GM12878 (cell line): ENCODE measurements at regions not wholly inside any gene's neighbourhood (a gene's known extent, or its start where the extent isn't known, plus 50 kb on each side); places are given as distances from the start of the nearest gene placed in this dataset.

Experiments
- ATAC-seq: fragments of 200-7000 bp; cut with Tn5 transposase; 3 replicates; pipeline ENCODE4 v1.9.1; 2020; ENCODE audit warnings: mild to moderate bottlenecking, moderate library complexity
- BruUV-seq: library from RNA; stranded (reverse); fragments of 400-500 nt; replicated peaks from 2 replicates; lab custom pipeline; 2021; lab: Mats Ljungman, UMichigan
- CTCF ChIA-PET: fragments of 300-600 bp; sonication (Branson Sonifier 250); formaldehyde crosslinking; extraction: SDS; loops from one replicate; lab custom pipeline; 2021; ENCODE audit warnings: inconsistent platforms; lab: Yijun Ruan, JAX
- POLR2A ChIA-PET: fragments of 350-600 bp; formaldehyde crosslinking; extraction: SDS; loops from one replicate; lab custom pipeline; 2021; ENCODE audit warnings: inconsistent platforms; lab: Charles Lee
- RAD21 ChIA-PET: fragments of 300-600 bp; sonication (Branson Sonifier 250); formaldehyde crosslinking; loops from one replicate; lab custom pipeline; 2023; ENCODE audit warnings: antibody characterized with exemption; ENCODE audit not compliant: unreplicated experiment; lab: Charles Lee
- SMC1A ChIA-PET: fragments of 300-600 bp; sonication (Branson Sonifier 250); formaldehyde crosslinking; loops from one replicate; lab custom pipeline; 2023; ENCODE audit not compliant: unreplicated experiment, uncharacterized antibody; lab: Charles Lee
- DNase-seq: peaks from one replicate; pipeline ENCODE4 v3.0.0-alpha.2; 2011; ENCODE audit warnings: low read depth, low spot score
- FAIRE-seq: peaks from 3 replicates; lab custom pipeline; 2011; peaks lifted over from hg19 to GRCh38; lab: Jason Lieb, UNC
- H2AFZ ChIP-seq: 2 replicates; pipeline ENCODE4 v1.6.0; 2011; ENCODE audit warnings: low read depth, low read length, control low read depth; ENCODE audit not compliant: control insufficient read depth
- H3K27ac ChIP-seq: 2 replicates; pipeline ENCODE4 v1.5.1; 2011; ENCODE audit warnings: control low read depth; ENCODE audit not compliant: control insufficient read depth, insufficient read depth
- H3K27me3 ChIP-seq, 2 experiments: replicated peaks in 1 of 2; 2 replicates each; pipeline versions ENCODE4 v1.6.0 to v1.6.1; 2011; ENCODE audit warnings: low read length in 1 of 2; ENCODE audit not compliant: control insufficient read depth in 2 of 2, insufficient read depth in 2 of 2
- H3K36me3 ChIP-seq, 2 experiments: 2 replicates each; pipeline ENCODE4 v1.5.1; 2011; ENCODE audit warnings: low read length in 1 of 2; ENCODE audit not compliant: control insufficient read depth in 2 of 2, insufficient read depth in 2 of 2
- H3K4me1 ChIP-seq: 2 replicates; pipeline ENCODE4 v1.6.1; 2011; ENCODE audit warnings: mild to moderate bottlenecking, low read length, moderate library complexity, mixed read lengths; ENCODE audit not compliant: control insufficient read depth, insufficient read depth
- H3K4me2 ChIP-seq: 2 replicates; pipeline ENCODE4 v1.6.0; 2011; ENCODE audit warnings: control low read depth; ENCODE audit not compliant: control insufficient read depth, insufficient read depth
- H3K4me3 ChIP-seq: fragments of 200-600 bp; sonication (generic); 2 replicates; pipeline ENCODE4 v1.5.1; 2016
- H3K79me2 ChIP-seq: 2 replicates; pipeline ENCODE4 v1.6.0; 2011; ENCODE audit warnings: low read length; ENCODE audit not compliant: control insufficient read depth, insufficient read depth
- H3K9ac ChIP-seq: 2 replicates; pipeline ENCODE4 v1.8.0; 2011; ENCODE audit warnings: low read length, control low read depth, mixed read lengths; ENCODE audit not compliant: control insufficient read depth, insufficient read depth
- H3K9me3 ChIP-seq: replicated peaks from 3 replicates; pipeline ENCODE4 v1.5.1; 2011; ENCODE audit warnings: mild to moderate bottlenecking, low read length; ENCODE audit not compliant: control insufficient read depth, insufficient read depth
- H4K20me1 ChIP-seq: 2 replicates; pipeline ENCODE4 v1.6.0; 2011; ENCODE audit not compliant: control insufficient read depth, insufficient read depth
- BRCA1 ChIP-seq: IDR thresholded peaks from 2 replicates; pipeline ENCODE4 v1.6.1; 2011; ENCODE audit warnings: low read depth, low read length, improper control_type of control experiment
- CHD2 ChIP-seq: IDR thresholded peaks from 2 replicates; pipeline ENCODE4 v1.6.1; 2011; ENCODE audit warnings: low read depth, low read length, improper control_type of control experiment, borderline replicate concordance
- CREM ChIP-seq: IDR thresholded peaks from 2 replicates; pipeline ENCODE4 v1.6.1; 2014; ENCODE audit warnings: antibody characterized with exemption, low read depth
- NBN ChIP-seq: fragments of 450-650 bp; IDR thresholded peaks from 2 replicates; pipeline ENCODE4 v1.6.1; 2016
- PAX8 ChIP-seq: fragments of 450-650 bp; IDR thresholded peaks from 2 replicates; pipeline ENCODE4 v1.6.1; 2017; ENCODE audit warnings: mild to moderate bottlenecking, moderate library complexity
- RAD21 ChIP-seq: IDR thresholded peaks from 2 replicates; pipeline ENCODE4 v1.6.1; 2011; ENCODE audit warnings: mild to moderate bottlenecking, low read depth, low read length, moderate library complexity; ENCODE audit not compliant: insufficient read depth
- RFX5 ChIP-seq: IDR thresholded peaks from 2 replicates; pipeline ENCODE4 v1.6.1; 2011; ENCODE audit warnings: low read depth, low read length, improper control_type of control experiment
- SMAD1 ChIP-seq: fragments of 450-650 bp; IDR thresholded peaks from 2 replicates; pipeline ENCODE4 v1.6.1; 2018; ENCODE audit warnings: mild to moderate bottlenecking, low read depth; ENCODE audit not compliant: partially characterized antibody
- SMC3 ChIP-seq: IDR thresholded peaks from 2 replicates; pipeline ENCODE4 v1.6.1; 2011; ENCODE audit warnings: low read length, improper control_type of control experiment, borderline replicate concordance
- SREBF2 ChIP-seq: IDR thresholded peaks from 2 replicates; pipeline ENCODE4 v1.6.1; 2012; ENCODE audit warnings: mild to moderate bottlenecking, low read length
- WRNIP1 ChIP-seq: IDR thresholded peaks from 2 replicates; pipeline ENCODE4 v1.6.1; 2011; ENCODE audit warnings: low read depth, low read length, improper control_type of control experiment, borderline replicate concordance
- YY1 ChIP-seq: IDR thresholded peaks from 2 replicates; pipeline ENCODE4 v1.6.1; 2011; ENCODE audit warnings: low read depth, mild to moderate bottlenecking, low read length
- ZNF207 ChIP-seq: fragments of 450-650 bp; IDR thresholded peaks from 2 replicates; pipeline ENCODE4 v1.6.1; 2014; ENCODE audit warnings: antibody characterized with exemption, mild to moderate bottlenecking, borderline replicate concordance
- ZSCAN29 ChIP-seq: fragments of 450-650 bp; IDR thresholded peaks from 2 replicates; pipeline ENCODE4 v1.6.1; 2017; ENCODE audit warnings: mild to moderate bottlenecking, moderate library complexity
- WGBS: methylation state at CpG from one replicate; pipeline ENCODE4 v1.1.6; 2016; ENCODE audit warnings: low lambda C conversion rate; ENCODE audit not compliant: insufficient replicate concordance, insufficient coverage; ENCODE audit errors: missing lambda C conversion rate; 5-methylcytosine and 5-hydroxymethylcytosine counted together
- in situ Hi-C: fragments of 300-500 bp; cut with MboI; formaldehyde crosslinking; loops from 9 replicates; pipeline ENCODE4 v1.14.3; 2018; ENCODE audit warnings: mixed read lengths
- intact Hi-C: fragments of 100-400 bp; cut with micrococcal nuclease; formaldehyde crosslinking; loops from one replicate; pipeline ENCODE4 v1.14.2; 2022; ENCODE audit not compliant: unreplicated experiment
- TF ChIP-seq, protein P1 (sequence below), 3 experiments: IDR thresholded peaks in 2 of 3; conservative IDR thresholded peaks in 1 of 3; 2 replicates each; pipeline ENCODE4 v1.5.1; 2011; ENCODE audit warnings: low read depth in 3 of 3, low read length in 3 of 3, mild to moderate bottlenecking in 3 of 3, control low read depth in 2 of 3, moderate library complexity in 2 of 3, inconsistent platforms in 1 of 3, mixed read lengths in 1 of 3; ENCODE audit not compliant: control insufficient read depth in 2 of 3, insufficient read depth in 1 of 3; ENCODE audit errors: extremely low read depth in 1 of 3

DNA sequence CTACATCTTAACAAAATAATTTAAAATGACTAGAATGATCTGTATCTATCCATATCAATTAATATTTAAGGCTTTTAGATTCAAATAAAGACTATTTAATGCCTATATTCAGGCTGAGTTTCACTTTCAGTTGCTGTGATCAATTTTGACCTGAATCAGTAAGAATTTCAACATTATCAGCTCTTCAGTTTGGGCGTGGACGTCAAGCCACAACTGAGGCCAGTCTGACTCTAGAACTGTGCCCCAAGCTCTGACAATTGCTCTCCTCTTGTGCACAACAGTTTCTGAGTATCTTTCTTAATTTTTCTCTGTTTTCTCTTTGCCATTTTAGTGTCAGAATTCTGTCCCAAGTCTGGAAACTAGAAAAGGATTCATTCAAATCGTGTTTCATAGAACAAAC, 1095.5 kb downstream of the PLA2G4A start:
- POLR2A ChIA-PET, result no interaction called here
- no peak overlapping the region for H3K9ac ChIP-seq
- no peaks in the 10 kb centered on the region for H4K20me1 ChIP-seq
- no peak for TF ChIP-seq SMAD1
- SMC1A ChIA-PET, result interaction anchor here (1.0 to 1.3 kb wide), 2 partner anchors 11 to 17 kb away, joined by 3 to 4 read pairs; no protein-coding TSS in a partner anchor
- H3K36me3 ChIP-seq, result no peaks in the 10 kb centered on the region
- H3K79me2 ChIP-seq, result no peaks in the 10 kb centered on the region
- ATAC-seq (no peak), DNase-seq (no peak), FAIRE-seq (no peak)
- no peak overlapping the region for H3K4me3 ChIP-seq
- H3K4me1 ChIP-seq, result no peaks in the 10 kb centered on the region
- H3K9me3 ChIP-seq, result no peaks in the 10 kb centered on the region
- no peak overlapping the region for H2AFZ ChIP-seq
- BruUV-seq, result no TSS peak
- H3K4me2 ChIP-seq, result no peak overlapping the region
- RAD21 ChIA-PET, result no interaction called here
- H3K27ac ChIP-seq, result no peak overlapping the region
- intact Hi-C loops (loop anchor here (10.0 kb wide), 1 partner anchor 461 kb away; no protein-coding TSS in a partner anchor), in situ Hi-C loops (no loop called here)
- 55% methylated on average over 3 of the region's 3 CpGs for WGBS
- CTCF ChIA-PET, result no interaction called here
- H3K27me3 ChIP-seq, result no peaks in the 10 kb centered on the region

DNA sequence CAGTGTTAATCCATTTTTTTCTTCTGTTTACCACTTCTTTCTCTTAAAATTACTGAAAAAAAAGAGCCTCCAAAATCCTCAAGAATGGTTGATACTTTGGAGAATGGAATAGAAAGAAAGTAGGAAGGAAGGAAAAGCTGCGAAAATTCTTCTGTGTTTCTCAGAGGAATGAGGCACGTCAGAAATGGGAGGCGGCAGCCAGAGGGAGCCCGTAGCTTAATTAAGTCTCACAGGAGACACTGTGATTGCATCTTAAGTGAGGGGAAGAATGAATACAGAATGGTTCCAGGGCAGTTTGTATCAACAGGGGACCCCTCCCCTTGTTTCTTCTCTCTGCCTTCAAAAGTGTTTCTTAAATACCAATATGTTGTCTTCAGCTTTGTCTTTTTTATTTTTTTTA, 1099.5 kb downstream of the PLA2G4A start:
- H3K4me3 ChIP-seq, result no peak overlapping the region
- SMC1A ChIA-PET, result interaction anchor here (0.6 to 4.9 kb wide), 37 partner anchors 10 to 854 kb away, joined by 3 to 45 read pairs (median 4); no protein-coding TSS in a partner anchor
- BruUV-seq, result no TSS peak
- in situ Hi-C loops, result no loop called here
- no peaks in the 10 kb centered on the region for H3K36me3 ChIP-seq
- peak; percentile 92 for ATAC-seq
- H3K4me1 ChIP-seq, result no peaks in the 10 kb centered on the region
- 0 out of 2 replicates have a peak, but pooled peaks have one; percentile 51 for TF ChIP-seq ZNF207
- no peak for TF ChIP-seq BRCA1
- TF ChIP-seq SREBF2, result no peak
- no peak for TF ChIP-seq NBN
- TF ChIP-seq CHD2, result no peak
- TF ChIP-seq PAX8, result no peak
- peak; percentile 90 for TF ChIP-seq RAD21
- TF ChIP-seq CREM, result peak; percentile 26; the same call in 1 of the 2 replicates
- TF ChIP-seq RFX5, result no peak
- 0 out of 2 replicates have a peak, but pooled peaks have one; percentile 19 for TF ChIP-seq YY1
- TF ChIP-seq WRNIP1, result no peak
- peak; percentile 84; the same call in 1 of the 2 replicates for TF ChIP-seq SMC3
- TF ChIP-seq ZSCAN29, result no peak
- TF ChIP-seq, protein P1, sequence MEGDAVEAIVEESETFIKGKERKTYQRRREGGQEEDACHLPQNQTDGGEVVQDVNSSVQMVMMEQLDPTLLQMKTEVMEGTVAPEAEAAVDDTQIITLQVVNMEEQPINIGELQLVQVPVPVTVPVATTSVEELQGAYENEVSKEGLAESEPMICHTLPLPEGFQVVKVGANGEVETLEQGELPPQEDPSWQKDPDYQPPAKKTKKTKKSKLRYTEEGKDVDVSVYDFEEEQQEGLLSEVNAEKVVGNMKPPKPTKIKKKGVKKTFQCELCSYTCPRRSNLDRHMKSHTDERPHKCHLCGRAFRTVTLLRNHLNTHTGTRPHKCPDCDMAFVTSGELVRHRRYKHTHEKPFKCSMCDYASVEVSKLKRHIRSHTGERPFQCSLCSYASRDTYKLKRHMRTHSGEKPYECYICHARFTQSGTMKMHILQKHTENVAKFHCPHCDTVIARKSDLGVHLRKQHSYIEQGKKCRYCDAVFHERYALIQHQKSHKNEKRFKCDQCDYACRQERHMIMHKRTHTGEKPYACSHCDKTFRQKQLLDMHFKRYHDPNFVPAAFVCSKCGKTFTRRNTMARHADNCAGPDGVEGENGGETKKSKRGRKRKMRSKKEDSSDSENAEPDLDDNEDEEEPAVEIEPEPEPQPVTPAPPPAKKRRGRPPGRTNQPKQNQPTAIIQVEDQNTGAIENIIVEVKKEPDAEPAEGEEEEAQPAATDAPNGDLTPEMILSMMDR (IDR thresholded peaks at IDR 0.05 in 2 of 3, conservative IDR thresholded peaks at IDR 0.05 in 1 of 3; ENCODE audit: control insufficient read depth in 2 of 3, extremely low read depth in 1 of 3, insufficient read depth in 1 of 3, low read depth in 3 of 3, low read length in 3 of 3), result peak; percentile 38 to 81 (median 40); a peak in 4 of 6 replicates
- 23% methylated on average over 4 of the region's 4 CpGs for WGBS
- no peak overlapping the region for H2AFZ ChIP-seq
- POLR2A ChIA-PET, result no interaction called here
- H3K27me3 ChIP-seq, result no peaks in the 10 kb centered on the region
- RAD21 ChIA-PET, result interaction anchor here (0.6 to 3.2 kb wide), 27 partner anchors 21 to 854 kb away, joined by 3 to 23 read pairs (median 3); no protein-coding TSS in a partner anchor
- no peak overlapping the region for H3K4me2 ChIP-seq
- intact Hi-C loops, result loop anchor here (2.0 to 10.0 kb wide), 3 partner anchors 201 to 457 kb away; no protein-coding TSS in a partner anchor
- no peak for DNase-seq
- H4K20me1 ChIP-seq, result no peaks in the 10 kb centered on the region
- no peak overlapping the region for H3K9ac ChIP-seq
- no peaks in the 10 kb centered on the region for H3K79me2 ChIP-seq
- CTCF ChIA-PET, result interaction anchor here (0.6 to 4.0 kb wide), 45 partner anchors 8 to 902 kb away, joined by 3 to 33 read pairs (median 3); no protein-coding TSS in a partner anchor
- no peaks in the 10 kb centered on the region for H3K9me3 ChIP-seq
- no peak for FAIRE-seq
- no peak overlapping the region for H3K27ac ChIP-seq
